ENCODE measurements at regions not wholly inside any gene's neighbourhood (a gene's known extent, or its start where the extent isn't known, plus 50 kb on each side); places are given as distances from the start of the nearest gene placed in this dataset.
"Not testable (repeated sequence)": the region's sequence is repeated elsewhere in the genome, so short reads cannot be mapped to it uniquely, and the experiment has no call there.

DNA sequence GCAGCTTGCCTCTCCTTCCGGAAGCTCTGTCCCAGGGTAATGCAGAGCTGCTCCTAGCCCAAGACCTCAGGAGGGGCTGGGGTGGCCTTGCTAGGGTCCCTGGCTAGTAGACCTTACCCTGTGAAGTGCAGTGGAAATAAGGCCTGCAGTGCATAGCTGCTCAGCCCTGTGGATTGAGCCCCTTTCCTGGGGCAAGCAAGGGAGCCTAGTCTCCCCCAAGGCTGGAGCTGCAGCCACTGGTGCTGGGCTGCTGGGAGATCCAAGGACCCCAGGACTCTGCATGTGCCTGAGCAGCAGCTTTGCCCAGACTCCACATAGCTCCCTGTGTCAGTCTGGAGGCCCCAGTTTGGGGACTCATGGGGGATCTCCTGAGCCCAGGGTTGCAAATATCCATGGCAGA is 57.9 kb downstream of the FANCF start:
- no peak for DNase-seq

DNA sequence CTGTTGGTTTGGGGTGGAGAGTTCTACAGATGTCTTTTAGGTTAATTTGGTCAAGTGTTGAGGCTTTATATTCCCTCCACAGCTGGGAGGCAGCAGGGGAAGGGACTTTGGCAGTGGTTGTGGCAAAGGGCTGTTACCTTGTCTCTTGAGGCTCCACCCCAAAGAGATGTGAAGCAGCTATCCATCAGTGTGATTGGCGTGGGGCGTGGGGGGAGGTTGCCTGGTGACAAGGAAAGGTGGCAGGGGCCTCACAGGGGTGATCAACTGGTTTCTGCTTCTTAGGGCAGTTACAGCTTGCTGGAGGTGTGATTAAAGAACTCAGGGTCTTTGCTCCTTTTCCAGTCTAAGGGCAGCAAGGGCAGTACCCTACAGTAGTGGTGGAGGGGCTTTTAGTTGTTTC is 59.3 kb downstream of the FANCF start:
- DNase-seq, result no peak

DNA sequence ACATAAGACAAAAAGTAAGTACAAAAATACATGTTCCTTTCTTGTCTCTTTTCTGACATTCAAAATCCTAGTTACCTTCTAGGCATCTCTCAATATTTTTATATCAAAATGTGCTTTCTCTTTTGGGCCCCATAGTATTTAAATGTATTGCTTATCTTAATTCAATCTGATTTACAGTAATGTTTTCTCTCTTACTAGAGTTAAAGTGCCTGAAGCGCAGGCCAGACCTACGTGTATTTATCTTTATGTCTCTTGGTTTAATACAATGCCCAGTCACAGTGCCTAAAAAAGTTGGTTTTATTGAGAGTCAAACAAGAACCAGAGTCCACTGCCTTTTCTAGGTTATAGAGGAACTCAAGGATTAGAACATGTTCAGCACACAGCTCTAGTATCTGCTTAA is 64.3 kb downstream of the FANCF start:
- DNase-seq, result no peak

DNA sequence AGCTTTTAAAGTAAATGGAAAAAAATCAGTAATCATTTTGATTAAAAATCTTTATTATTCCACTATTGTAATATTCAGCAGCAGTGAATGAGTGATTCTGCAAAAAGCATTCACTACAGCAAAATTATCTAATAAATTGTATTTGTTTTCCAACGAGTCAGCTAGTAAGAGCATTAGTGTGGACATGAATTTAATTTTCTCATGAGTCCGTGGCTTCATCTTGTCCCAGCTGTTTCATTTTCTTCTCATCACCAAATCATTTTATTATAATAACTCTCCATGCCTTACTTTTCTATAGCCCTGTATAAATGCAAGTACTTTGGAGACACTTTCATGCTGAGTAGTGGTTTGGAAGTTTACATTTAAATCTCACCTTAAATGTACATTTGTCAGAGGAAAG is 66.2 kb downstream of the FANCF start:
- DNase-seq, result no peak

DNA sequence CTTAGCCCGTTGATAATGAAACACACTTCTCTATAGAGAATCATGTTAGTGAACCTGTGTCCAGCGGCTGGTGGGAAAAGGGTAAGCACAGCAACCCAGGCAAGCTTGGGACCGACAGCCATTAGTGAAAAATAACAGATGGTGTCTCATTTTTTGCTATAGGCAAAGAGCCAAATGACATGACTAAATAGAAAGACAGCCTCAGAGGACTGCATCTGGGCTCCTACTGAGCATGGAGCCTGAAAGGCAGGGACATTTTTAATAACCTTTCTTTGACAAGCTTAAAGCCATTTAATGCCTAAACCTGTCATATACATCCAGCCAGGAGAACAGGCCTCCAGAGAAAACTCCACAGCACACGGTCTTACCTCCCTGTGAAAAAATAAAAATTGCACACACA is 67.0 kb downstream of the FANCF start:
- no peak for DNase-seq

DNA sequence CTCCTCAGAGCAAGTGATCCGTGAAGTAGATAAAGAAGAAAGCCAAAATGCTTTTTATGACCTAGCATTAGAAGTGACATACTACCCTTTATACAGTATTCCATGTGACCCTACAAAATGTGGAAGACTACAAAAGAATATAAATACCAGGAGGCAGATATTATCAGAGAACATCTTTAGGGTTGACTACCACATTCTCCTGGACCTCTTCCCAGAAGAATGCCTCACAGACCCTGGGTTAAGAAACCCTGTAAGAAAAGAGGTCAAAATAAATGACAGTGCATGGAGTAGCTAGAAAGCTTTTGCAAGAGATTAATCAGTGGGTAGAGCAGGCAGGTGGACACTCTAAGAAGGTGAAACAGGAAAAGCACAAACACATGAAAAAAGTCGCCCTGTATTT is 69.2 kb downstream of the FANCF start:
- DNase-seq, result no peak

DNA sequence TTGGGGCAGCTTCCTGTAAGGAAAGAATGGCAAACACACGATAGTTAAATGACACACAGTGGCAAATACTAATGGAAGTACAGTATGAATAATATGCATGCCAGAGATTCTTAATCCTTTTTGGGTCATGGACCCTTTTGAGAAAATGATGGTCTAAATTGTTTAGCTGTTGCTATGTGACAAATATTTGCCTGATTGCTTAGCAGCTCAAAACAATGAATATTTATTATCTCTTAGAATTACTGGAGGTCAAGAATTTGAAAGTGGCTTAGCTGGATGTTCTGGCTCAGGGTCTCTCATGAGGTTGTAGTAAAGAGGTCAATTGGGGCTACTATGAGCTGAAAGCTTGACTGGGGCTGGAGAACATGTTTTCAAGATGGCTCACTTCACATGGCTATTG is 69.7 kb downstream of the FANCF start:
- no peak for DNase-seq

DNA sequence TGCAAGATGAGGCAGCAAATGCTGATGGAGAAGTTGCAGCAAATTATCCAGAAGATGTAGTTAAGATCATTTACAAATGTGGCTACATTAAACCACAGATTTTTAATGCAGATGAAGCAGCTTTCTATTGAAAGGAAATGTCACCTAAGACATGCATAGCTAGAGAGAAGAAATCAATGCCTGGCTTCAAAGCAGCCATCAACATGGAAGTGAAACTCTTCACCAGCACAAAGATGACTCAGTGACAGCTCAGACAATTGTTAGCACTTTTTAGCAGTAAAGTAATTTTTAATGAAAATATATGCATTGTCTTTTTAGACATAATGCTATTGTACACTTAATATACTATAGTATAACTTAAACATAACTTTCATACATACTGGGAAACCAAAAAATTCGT is 71.4 kb downstream of the FANCF start:
- no peak for DNase-seq

DNA sequence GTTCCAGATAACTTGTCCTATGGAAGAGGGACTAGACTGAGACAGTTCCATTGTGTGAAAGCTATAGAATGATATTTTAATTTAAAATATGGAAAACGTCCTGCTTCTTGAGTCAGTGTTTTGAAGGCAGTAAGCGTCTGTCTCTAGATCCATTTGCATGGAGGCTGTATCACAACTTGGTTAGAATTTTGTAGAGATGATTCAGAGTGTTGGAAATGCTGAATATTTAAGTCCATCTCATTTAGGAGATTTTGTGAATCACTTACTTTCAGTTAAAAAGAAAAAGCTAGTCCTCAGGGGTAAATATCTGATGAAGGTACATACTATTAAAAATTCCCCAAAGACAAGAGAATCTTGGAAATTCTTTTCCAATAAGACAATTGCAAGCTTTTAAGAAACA is 72.7 kb downstream of the FANCF start:
- DNase-seq, result no peak

DNA sequence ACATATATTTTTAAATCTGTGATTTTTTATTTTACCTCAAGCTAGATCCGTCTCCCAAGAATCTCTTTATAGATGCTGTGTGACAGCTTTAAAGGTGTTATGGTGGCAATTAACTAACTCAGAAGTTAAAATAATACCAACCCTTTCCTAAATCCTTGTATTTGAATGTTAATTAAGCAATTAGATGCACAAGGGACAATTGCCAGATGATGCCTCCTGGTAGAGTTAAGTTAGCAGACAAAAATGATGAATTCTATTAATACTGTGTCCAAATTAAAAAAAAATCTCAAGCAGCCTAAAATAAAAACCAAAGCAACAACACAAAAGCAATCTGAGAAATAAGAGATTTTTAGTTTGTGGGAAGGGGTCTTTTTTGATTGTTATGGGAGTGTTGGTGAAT is 78.9 kb downstream of the FANCF start:
- no peak for DNase-seq

DNA sequence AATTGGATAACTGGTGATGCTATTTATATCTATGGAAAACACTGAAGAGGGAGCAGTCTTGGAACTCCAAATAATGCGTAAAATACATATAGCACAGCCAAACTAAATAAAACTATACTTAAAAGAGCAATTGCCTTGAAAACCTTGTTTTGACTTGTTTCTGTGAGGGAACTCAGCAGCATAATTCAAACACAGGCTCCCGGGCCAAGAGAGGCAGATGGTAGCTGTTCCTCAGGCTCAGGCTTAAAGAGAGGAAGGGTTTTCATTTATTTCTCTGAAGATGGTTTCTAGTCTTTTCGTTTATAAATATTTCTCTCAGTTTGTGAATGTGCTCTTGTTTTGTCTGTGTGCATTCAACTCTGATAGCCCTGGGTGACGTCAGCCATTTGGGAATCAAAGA is 82.4 kb downstream of the FANCF start:
- no peak for DNase-seq

DNA sequence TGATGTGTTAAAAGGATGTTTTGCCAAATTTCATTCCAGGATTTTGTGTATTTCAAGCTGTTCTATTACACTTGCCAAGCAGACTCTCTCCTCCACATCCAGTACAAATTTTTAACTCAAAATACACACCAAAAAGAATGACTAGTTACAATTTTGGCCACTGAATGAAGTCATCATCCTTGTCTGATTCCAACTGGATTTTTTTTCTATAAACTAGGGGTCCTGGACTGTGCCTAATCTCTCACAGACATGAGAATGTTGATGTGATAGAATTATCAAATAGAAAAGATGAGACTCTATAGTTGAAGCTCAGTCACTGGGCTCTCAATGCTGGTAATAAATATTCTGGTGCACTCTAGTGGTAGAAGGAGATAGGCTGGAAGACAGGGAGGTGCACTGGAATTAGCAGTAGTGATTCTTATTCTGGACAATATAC is 85.8 kb downstream of the FANCF start:
- DNase-seq, result no peak

DNA sequence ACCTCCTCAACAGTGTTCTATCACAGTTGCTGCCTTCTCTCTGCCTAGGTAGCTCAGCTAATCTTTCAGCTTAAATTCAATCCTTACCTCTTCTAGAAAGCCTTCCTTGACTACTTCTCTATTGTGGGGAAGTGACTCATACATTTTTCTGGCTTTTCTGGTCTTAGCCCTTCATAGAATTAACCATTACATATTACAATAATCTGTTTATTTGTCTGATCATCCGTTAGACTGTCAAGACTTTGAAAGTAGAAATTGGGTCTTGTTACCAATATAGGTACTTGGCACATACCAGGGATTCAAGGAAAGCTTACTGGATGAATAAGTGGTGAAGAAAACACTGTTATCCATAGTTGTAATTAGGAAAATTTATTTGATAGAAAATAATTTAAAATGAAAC is 89.6 kb downstream of the FANCF start:
- DNase-seq, result no peak

DNA sequence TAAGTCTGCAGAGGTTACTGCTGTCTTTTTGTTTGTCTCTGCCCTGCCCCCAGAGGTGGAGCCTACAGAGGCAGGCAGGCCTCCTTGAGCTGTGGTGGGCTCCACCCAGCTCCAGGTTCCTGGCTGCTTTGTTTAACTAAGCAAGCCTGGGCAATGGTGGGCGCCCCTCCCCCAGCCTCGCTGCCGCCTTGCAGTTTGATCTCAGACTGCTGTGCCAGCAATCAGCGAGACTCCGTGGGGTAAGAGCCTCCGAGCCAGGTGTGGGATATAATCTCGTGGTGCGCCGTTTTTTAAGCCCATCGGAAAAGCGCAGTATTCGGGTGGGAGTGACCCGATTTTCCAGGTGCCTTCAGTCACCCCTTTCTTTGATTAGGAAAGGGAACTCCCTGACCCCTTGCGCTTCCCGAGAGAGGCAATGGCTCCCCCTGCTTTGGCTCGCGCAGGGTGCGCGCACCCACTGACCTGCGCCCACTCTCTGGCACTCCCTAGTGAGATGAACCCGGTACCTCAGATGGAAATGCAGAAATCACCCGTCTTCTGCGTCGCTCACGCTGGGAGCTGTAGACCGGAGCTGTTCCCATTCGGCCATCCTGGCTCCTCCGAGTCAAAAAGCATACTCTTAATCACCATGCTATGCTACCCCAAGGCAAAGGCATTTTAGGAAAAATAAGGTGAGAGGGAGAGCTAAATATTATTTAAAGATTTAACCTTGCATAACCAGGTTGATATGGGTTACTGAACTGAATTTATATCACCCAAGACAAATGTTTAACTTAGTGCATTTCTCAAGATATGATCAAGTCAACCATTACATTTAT is 96.8 kb downstream of the FANCF start:
- DNase-seq, result not testable (repeated sequence)

DNA sequence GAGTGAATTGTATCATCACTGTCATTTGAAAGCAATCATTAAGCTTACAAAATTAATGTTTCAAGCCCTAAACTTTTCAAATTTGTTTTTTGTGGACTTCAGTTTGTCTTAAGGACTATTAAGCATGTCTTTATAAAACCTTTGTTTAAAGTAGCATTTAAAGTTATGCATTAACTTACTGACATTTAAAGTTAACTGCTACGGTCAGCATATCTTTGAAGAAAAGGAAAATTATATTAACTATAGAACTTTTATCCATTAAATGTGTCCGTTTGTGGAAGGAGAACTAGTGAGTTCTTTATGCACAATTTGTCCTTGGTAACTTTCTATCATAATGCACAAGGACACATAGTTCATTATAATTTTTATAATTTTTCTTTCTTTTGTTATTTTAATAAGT is 103.4 kb downstream of the FANCF start:
- no peak for DNase-seq

DNA sequence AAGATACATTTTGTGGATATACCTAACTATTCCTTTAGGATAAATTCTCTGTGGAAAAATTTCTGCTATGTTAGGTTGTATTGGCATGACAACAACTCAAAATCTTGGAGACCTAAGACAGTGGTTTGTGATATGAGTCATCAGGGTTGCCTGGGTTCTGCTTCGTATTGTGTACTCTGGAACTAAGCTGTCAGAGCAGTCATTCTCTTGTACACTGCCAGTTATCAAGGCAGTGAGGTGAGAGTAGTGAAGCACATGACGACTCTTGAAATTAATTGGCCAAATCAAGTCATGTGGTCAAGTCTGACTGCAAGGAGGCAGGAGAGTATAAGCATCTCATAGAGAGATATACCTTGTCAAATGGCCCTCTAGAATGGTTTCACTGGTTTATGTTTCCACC is 104.4 kb downstream of the FANCF start:
- no peak for DNase-seq

DNA sequence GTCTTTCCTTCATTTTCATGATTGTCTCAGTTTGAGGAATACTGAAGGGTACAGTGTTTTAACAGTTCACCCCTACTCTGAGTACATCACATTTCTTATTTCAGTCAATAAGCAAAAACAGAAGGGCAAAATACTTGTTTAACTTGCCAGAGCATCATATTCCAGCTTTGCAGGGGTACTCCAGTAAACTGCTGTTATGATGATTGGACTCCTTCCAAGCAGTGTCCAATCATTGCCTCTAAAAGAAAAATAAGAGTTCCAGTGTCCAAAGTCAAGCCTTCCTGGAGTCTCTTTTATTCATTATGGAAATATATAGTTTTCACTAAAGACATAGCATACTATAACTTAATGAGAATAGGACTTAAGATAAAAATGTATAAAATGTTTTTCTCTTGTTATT is 105.1 kb downstream of the FANCF start:
- no peak for DNase-seq

DNA sequence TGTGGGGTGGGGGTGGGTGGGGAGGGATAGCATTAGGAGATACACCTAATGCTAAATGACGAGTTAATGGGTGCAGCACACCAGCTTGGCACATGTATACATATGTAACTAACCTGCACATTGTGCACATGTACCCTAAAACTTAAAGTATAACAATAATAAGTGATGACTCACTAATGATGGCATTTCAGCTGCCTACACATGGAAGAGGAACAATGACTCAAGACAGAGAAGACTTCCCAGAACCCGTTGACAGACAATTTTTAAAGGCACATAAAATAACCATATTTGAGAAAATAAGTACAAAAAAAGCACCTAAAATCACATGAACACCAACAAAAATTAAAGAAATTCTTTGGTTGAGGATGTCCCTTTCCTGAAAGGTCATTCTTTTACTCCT is 107.3 kb downstream of the FANCF start:
- not testable (repeated sequence) for DNase-seq

DNA sequence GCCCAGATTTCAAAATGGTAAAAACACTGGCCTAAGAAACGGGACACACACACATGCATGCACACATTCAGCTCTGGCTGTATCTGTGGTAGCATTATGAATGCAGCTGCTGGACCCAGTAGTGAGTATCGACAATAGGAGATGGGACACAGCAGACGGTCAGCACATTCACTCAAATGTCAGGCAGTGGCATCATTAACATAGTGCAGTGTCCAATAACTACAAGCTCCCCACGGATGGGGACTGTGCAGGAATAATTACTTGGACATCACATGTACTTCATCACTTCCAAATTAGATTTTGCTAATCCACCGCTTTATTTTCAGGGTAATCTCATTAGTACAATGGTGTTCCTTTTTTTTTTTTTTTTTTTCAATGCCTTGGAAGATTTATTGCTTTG is 109.5 kb downstream of the FANCF start:
- no peak for DNase-seq

DNA sequence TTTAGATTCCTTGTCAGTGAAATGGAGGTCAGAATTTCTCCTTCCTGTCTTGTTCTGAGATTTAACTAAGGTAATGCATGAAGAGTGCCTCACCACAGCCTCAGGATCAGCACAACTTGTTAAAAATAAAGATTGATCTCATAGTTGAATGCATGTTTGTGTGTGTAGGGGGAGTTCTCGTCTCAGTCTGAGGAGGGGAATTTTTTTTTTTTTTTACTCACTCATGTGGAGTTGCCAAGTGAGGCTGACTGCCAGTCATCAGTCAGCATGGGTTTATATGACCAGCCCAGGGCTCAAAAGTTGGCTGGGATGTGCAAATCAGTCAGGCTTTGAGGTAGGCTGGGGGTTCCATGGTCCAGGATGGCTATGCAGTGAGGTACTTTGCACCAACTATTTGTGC is 113.2 kb downstream of the FANCF start:
- DNase-seq, result no peak

DNA sequence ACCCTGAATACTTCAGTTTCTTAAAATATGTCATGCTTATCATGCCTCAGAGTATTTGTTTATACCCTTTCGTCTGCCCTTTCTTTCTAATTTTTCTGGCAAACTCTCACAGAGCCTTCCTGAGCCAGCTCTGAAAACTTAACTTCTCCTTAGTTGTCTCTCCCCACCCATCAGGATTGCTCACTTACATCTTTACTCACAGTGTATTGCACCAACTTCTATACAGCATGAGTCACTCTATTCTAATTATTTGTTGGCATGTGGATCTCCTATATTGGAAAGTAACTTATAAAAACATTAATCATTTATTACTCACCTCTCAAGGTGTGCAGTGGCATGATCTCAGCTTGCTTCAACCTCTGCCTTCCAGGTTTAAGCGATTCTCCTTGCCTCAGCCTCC is 114.9 kb downstream of the FANCF start:
- DNase-seq, result no peak

DNA sequence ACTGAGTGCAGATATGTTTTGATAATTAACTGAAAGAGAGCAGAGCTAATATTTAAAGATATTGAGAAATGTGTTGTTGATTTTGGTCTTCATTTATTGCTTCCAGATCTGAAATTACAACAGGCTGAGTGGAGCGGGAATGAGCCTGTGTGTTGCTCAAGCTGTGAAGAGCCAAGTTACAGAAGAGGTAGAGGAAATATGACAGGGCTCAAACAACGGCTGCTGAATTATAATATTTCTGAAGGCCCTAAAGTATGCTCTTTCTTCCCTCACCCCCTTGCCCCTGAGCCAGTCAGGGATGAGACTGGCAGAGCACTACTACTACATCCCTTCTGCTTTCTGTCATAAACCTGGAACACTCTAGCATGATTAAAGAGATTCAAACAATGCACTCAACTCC is 115.6 kb downstream of the FANCF start:
- no peak for DNase-seq

DNA sequence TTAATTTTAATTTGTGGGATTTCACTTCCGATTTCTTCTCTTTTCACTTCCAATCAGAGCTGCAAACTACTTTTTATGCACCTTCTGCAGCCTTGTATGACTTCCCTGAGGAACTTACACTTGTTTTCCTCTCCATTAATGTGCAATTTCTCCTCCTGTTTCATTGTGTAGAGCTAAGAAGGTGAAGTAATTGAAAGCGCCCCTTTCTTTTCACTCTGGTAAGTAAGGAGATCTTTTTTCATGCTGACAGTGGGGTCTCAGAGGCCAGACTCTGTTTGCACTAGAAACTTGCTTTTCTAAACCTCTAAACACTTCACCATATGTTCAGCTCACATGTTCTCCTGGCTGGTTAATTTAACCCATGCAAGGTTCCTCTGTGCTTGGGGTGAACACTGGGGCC is 117.0 kb downstream of the FANCF start:
- DNase-seq, result no peak

DNA sequence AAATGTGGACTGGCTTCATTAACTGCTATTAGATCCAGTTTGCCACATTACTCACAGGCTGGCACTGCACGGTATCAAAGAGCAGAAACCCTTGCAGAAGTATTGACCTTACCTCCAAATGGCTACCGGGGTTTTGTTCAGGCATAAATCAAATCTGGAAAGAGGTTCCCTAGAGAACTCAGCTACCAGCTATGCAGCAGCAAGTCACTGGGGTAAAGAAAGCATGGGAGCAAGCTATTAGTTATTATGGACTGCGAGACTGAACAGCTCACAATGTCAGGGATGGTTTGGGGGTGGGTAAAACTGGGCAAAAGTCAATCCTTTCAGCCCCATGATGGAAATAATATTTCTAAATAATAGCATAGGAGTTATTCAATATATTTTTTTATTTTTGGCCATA is 128.1 kb downstream of the FANCF start:
- no peak for DNase-seq

Data from right kidney (tissue), 1 donor.